ENCODE measurements at regions not wholly inside any gene's neighbourhood (a gene's known extent, or its start where the extent isn't known, plus 50 kb on each side); places are given as distances from the start of the nearest gene placed in this dataset.

- WGBS, 4 donors, result 78 to 85% (median 81%) methylated on average over 4 of the region's 4 CpGs
- TF ChIP-seq CTCF (IDR thresholded peaks at IDR 0.05) (no peak), POLR2A (IDR thresholded peaks at IDR 0.05) (no peak)
Observed at GRCh38 chr6:155837474-155837873, 381.8 kb upstream of the NOX3 start.

GRCh38 chr6:155832596-155832995 lies 377.0 kb upstream of the NOX3 start:
- Histone ChIP-seq H3K4me1 (replicated peaks in 1 of 2) (no peaks in the 10 kb centered on the region), H3K9me3 (replicated peaks in 1 of 3) (no peaks in the 10 kb centered on the region), H3K27ac (no peak overlapping the region), H3K4me3 (no peak overlapping the region), H3K27me3 (no peaks in the 10 kb centered on the region), H3K36me3 (replicated peaks in 1 of 2) (no peaks in the 10 kb centered on the region)
- TF ChIP-seq CTCF (IDR thresholded peaks at IDR 0.05), result no peak
- TF ChIP-seq POLR2A (IDR thresholded peaks at IDR 0.05), result no peak
- WGBS, 4 donors, result 64 to 85% (median 79%) methylated on average over 4 of the region's 4 CpGs
- intact Hi-C loops (cut with DNase I), result no loop called here
- no peak for DNase-seq

More at GRCh38 chr6:155837474-155837873, 381.8 kb upstream of the NOX3 start:
- no peaks in the 10 kb centered on the region for H3K27me3 ChIP-seq
- no peaks in the 10 kb centered on the region for H3K9me3 ChIP-seq (replicated peaks in 1 of 3)
- no peaks in the 10 kb centered on the region for H3K36me3 ChIP-seq (replicated peaks in 1 of 2)
- intact Hi-C loops (cut with DNase I), result no loop called here
- no peak overlapping the region for H3K27ac ChIP-seq
- DNase-seq, result no peak
- H3K4me1 ChIP-seq (replicated peaks in 1 of 2), result no peaks in the 10 kb centered on the region
- H3K4me3 ChIP-seq, result no peak overlapping the region

GRCh38 chr6:155830531-155830930 lies 374.9 kb upstream of the NOX3 start:
- Histone ChIP-seq H3K27me3 (no peaks in the 10 kb centered on the region), H3K36me3 (replicated peaks in 1 of 2) (no peaks in the 10 kb centered on the region), H3K4me3 (no peak overlapping the region), H3K4me1 (replicated peaks in 1 of 2) (no peaks in the 10 kb centered on the region), H3K9me3 (replicated peaks in 1 of 3) (peaks cover 0 to 3% (median 0%) of the 10 kb centered on the region in 3 donors), H3K27ac (no peak overlapping the region)
- WGBS, 4 donors, result 68 to 85% (median 77%) methylated on average over 5 of the region's 5 CpGs
- intact Hi-C loops (cut with DNase I), result no loop called here
- no peak for DNase-seq
- TF ChIP-seq POLR2A (IDR thresholded peaks at IDR 0.05) (no peak), CTCF (IDR thresholded peaks at IDR 0.05) (no peak)

GRCh38 chr6:155829646-155830045 lies 374.0 kb upstream of the NOX3 start:
- no peak for DNase-seq
- intact Hi-C loops (cut with DNase I), result no loop called here
- no peaks in the 10 kb centered on the region for H3K27me3 ChIP-seq
- H3K4me3 ChIP-seq, result no peak overlapping the region
- no peak overlapping the region for H3K27ac ChIP-seq
- H3K4me1 ChIP-seq (replicated peaks in 1 of 2), result no peaks in the 10 kb centered on the region
- 74 to 91% (median 87%) methylated on average over 2 of the region's 2 CpGs for WGBS, 4 donors
- TF ChIP-seq CTCF (IDR thresholded peaks at IDR 0.05) (no peak), POLR2A (IDR thresholded peaks at IDR 0.05) (no peak)
- H3K9me3 ChIP-seq (replicated peaks in 1 of 3), result peaks cover 0 to 3% (median 0%) of the 10 kb centered on the region in 3 donors
- H3K36me3 ChIP-seq (replicated peaks in 1 of 2), result no peaks in the 10 kb centered on the region
